GM10266 (cell line): ENCODE measurements at regions not wholly inside any gene's neighbourhood (a gene's known extent, or its start where the extent isn't known, plus 50 kb on each side); places are given as distances from the start of the nearest gene placed in this dataset.

Experiments
- DNase-seq: peaks from one replicate; pipeline ENCODE4 v3.0.0; 2012; ENCODE audit errors: extremely low spot score
- CTCF ChIP-seq: IDR thresholded peaks from 2 replicates; pipeline ENCODE4 v1.5.1; 2012; ENCODE audit warnings: mild to moderate bottlenecking, low read depth; ENCODE audit not compliant: control insufficient read depth, insufficient read depth; ENCODE audit errors: missing control alignments

GRCh38 chr7:149714081-149714909 lies 59.1 kb downstream of the ZNF467 start:
- peak; percentile 98 for DNase-seq
- TF ChIP-seq CTCF: no peak

- DNase-seq: no peak
- TF ChIP-seq CTCF: no peak
These were observed 59.7 kb downstream of the ZNF467 start for GRCh38 chr7:149713731-149714068.

- TF ChIP-seq CTCF: no peak
- no peak for DNase-seq
These were observed 60.2 kb downstream of the ZNF467 start for GRCh38 chr7:149713061-149713730.

- no peak for TF ChIP-seq CTCF
- no peak for DNase-seq
These were observed 65.4 kb downstream of the ZNF467 start for GRCh38 chr7:149708026-149708425.

- DNase-seq: no peak
- no peak for TF ChIP-seq CTCF
These were observed 65.9 kb downstream of the ZNF467 start for GRCh38 chr7:149707448-149707886.

- no peak for DNase-seq
- TF ChIP-seq CTCF: no peak
These were observed 67.0 kb downstream of the ZNF467 start for GRCh38 chr7:149706398-149706797.

- no peak for TF ChIP-seq CTCF
- no peak for DNase-seq
These were observed 68.9 kb downstream of the ZNF467 start for GRCh38 chr7:149704507-149704906.
